Spleen (tissue), 7 donors: ENCODE measurements at regions not wholly inside any gene's neighbourhood (a gene's known extent, or its start where the extent isn't known, plus 50 kb on each side); places are given as distances from the start of the nearest gene placed in this dataset.

Experiments
- CTCF ChIP-seq, 11 experiments: fragments of 200-600 bp in 7 of 11; fragments of 450-650 bp in 4 of 11; sonication (generic) in 4 of 11; IDR thresholded peaks in 8 of 11; conservative IDR thresholded peaks in 3 of 11; 1 replicate in 7 of 11; 2 replicates in 4 of 11; pipeline versions ENCODE4 v1.4.0 to v1.8.0; 2016 to 2021; ENCODE audit warnings: antibody characterized with exemption in 11 of 11, inconsistent platforms in 4 of 11, mild to moderate bottlenecking in 1 of 11
- POLR2A ChIP-seq, 3 donors: fragments of 450-650 bp; IDR thresholded peaks; one replicate each; pipeline ENCODE4 v1.5.1; 2017; ENCODE audit warnings: antibody characterized with exemption in 3 of 3, mild to moderate bottlenecking in 1 of 3
- POLR2AphosphoS5 ChIP-seq, 3 donors: sonication (generic); formaldehyde crosslinking; IDR thresholded peaks; one replicate each; pipeline ENCODE4 v1.5.1; 2017; ENCODE audit warnings: antibody characterized with exemption in 3 of 3
- donor health status: DM: no; HTN: no; CAD: no; lungs with moderate emphysema.
- donor health status: DM: no; HTN: no; CAD: no.
- donor health status: DM: no; HTN: no; CAD: no.

- TF ChIP-seq CTCF (IDR thresholded peaks at IDR 0.05 in 8 of 11, conservative IDR thresholded peaks at IDR 0.05 in 3 of 11), result no peak
- no peak for TF ChIP-seq POLR2AphosphoS5 (IDR thresholded peaks at IDR 0.05)
- no peak for TF ChIP-seq POLR2A (IDR thresholded peaks at IDR 0.05)
These were observed 54.1 kb upstream of the RAB6C start for GRCh38 chr2:129925381-129925780.
